Prostate gland (tissue), 2 donors: ENCODE measurements at regions not wholly inside any gene's neighbourhood (a gene's known extent, or its start where the extent isn't known, plus 50 kb on each side); places are given as distances from the start of the nearest gene placed in this dataset.

Experiments used
- CTCF ChIP-seq, 4 experiments: fragments of 200-600 bp in 2 of 4; fragments of 450-650 bp in 2 of 4; sonication (generic) in 2 of 4; IDR thresholded peaks; 1 replicate in 3 of 4; 2 replicates in 1 of 4; pipeline ENCODE4 v1.5.1; 2016 to 2019; ENCODE audit warnings: antibody characterized with exemption in 4 of 4, mild to moderate bottlenecking in 2 of 4, moderate library complexity in 2 of 4
- POLR2A ChIP-seq: fragments of 450-650 bp; IDR thresholded peaks from one replicate; pipeline ENCODE4 v1.6.1; 2016; ENCODE audit warnings: antibody characterized with exemption, mild to moderate bottlenecking
- POLR2AphosphoS5 ChIP-seq: sonication (generic); formaldehyde crosslinking; IDR thresholded peaks from one replicate; pipeline ENCODE4 v1.6.1; 2017; ENCODE audit warnings: antibody characterized with exemption

DNA sequence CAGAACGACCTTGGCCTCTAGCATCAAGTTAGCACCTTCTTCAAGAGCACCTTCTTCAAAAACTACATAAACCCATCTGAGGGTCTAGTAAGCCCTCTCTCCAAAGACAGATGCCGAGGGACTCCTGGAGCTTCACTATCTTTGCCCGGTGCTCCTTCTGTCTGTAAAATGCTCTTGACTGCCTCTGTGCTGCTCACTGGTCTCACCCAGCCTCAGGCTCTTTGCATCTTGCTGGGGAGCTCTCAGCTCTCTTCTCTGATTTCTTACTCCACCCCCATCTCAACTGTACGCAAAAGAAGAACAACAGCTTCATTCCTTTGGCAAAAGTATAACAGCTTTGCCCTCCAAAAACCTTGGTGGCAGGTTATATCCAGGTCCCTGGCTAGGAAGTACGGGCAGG lies 404.2 kb downstream of the KLF12 start:
- TF ChIP-seq POLR2A (no peak), CTCF (IDR thresholded peaks at IDR 0.05) (no peak), POLR2AphosphoS5 (no peak)
